ENCODE measurements at regions not wholly inside any gene's neighbourhood (a gene's known extent, or its start where the extent isn't known, plus 50 kb on each side); places are given as distances from the start of the nearest gene placed in this dataset.

DNA sequence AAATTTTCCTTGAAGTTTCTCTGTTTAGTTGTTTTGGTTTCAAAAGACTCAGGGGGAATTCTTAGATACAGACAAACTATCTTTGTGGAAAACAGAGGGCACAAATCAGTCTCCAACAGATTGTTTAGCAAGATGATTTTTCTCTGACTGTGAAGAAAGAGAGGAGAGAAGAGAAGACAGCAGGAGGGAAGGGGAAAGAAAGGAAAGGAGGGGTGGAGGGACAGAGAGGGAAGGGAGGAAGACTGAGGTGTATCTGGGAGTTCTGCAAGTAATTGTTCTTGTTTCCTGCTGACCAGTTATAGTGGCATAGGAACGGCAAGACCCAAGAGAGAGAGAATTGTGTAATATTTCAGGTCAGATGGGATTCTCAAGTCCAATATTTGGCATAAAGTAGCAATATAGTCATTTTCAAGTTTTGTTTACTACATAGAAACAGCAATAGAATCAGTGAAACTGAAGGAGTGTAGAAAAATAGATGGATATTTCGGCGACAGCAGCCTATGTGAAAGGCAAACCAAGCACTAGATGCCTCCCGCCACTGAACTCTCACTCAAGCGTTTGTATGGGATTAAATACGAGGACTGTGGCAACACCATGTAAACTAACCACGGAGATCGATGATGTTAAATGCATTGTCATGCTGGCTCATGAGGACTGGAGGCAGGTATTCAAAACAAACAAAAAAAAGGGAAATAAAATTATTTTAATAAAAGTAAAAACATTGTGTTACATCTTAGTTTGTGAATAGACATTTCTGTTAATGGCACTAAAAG lies 342.5 kb downstream of the SLC16A7 start:
- DNase-seq (ENCODE audit: low spot score), result no peak
- H3K27me3 Mint-ChIP-seq (ENCODE audit: low read depth), result no peaks in the 10 kb centered on the region
- H3K4me3 Mint-ChIP-seq (ENCODE audit: low read depth), result no peak overlapping the region
- intact Hi-C loops (cut with micrococcal nuclease), result no loop called here
- H3K4me1 Mint-ChIP-seq (ENCODE audit: low read depth), result no peaks in the 10 kb centered on the region
- no peak overlapping the region for H3K27ac Mint-ChIP-seq
- H3K9me3 Mint-ChIP-seq, result no peaks in the 10 kb centered on the region
- no peaks in the 10 kb centered on the region for H3K36me3 Mint-ChIP-seq (ENCODE audit: low read depth)

DNA sequence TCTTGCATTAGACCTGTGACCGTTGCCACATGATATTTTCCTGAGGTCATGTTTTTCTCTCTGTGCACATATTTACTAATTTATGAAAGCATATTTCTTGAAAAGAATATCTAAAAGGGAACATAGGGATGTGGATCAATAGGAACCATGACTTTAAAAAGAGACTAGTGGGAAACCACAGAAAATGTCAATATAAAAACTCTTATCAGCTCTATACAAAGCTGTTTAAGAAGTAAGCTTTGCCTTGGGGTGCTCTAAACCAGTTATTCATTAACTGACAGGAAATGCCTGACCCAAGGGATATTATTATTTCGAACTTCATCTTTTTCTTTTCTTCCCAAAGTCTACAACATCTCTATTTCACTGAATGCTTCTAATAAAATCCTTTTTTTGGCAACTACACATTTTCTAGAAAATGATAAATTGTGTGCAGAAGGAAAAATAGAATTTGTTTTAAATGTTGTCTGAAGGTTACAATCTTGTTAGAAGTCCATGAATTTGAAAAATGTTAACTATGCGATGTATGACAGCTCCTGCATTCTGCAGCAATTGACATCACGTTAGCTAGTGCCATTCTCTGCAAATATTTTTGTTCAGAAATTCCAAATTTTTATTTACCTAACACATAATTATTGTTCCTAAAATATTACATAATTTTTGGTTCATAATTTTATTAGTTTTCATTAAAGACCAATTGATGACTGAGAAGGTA lies 345.0 kb downstream of the SLC16A7 start:
- no peaks in the 10 kb centered on the region for H3K4me1 Mint-ChIP-seq (ENCODE audit: low read depth)
- DNase-seq (ENCODE audit: low spot score), result no peak
- no peak overlapping the region for H3K27ac Mint-ChIP-seq
- H3K4me3 Mint-ChIP-seq (ENCODE audit: low read depth), result no peak overlapping the region
- intact Hi-C loops (cut with micrococcal nuclease), result no loop called here
- no peaks in the 10 kb centered on the region for H3K27me3 Mint-ChIP-seq (ENCODE audit: low read depth)
- H3K36me3 Mint-ChIP-seq (ENCODE audit: low read depth), result no peaks in the 10 kb centered on the region
- no peaks in the 10 kb centered on the region for H3K9me3 Mint-ChIP-seq

DNA sequence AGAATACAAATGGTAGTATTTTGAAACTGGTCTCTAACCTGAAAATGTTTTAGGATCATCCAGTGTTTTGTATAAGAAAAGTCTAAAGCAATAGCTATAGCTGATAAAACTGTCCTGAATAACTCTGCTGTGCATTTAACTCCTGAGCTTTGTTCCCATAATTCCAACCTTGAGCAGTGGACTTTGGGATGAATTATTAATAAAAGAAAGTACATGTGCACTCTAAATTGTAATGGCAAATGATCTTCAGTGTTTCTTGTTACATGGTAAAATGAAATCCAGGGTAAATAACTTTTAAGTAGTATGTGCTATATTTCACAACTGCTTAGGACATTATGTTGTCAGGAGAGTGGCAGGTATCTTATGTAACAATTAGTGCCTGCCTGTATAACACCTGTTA lies 345.6 kb downstream of the SLC16A7 start:
- Mint-ChIP-seq H3K9me3 (no peaks in the 10 kb centered on the region), H3K4me1 (ENCODE audit: low read depth) (no peaks in the 10 kb centered on the region), H3K4me3 (ENCODE audit: low read depth) (no peak overlapping the region), H3K27ac (no peak overlapping the region), H3K27me3 (ENCODE audit: low read depth) (no peaks in the 10 kb centered on the region), H3K36me3 (ENCODE audit: low read depth) (no peaks in the 10 kb centered on the region)
- intact Hi-C loops (cut with micrococcal nuclease), result no loop called here
- DNase-seq (ENCODE audit: low spot score), result no peak

DNA sequence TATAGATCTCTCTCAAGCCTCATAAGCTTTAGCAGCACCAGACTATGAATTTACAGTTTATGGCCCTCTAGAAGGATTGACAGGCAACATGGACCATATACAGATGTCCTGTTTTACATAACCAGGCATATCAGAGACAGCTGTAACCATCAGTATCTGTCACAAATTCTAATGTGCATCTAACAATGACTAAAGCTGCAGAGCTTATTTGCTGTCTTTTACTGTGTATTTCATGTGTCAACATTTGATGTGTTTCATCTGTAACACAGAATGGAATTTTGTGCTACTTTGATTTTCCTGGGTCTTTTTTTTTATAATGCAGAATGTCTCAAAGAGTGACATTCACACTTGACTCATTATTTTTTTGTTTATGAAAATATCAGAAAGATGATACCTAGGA lies 348.3 kb downstream of the SLC16A7 start:
- no peaks in the 10 kb centered on the region for H3K36me3 Mint-ChIP-seq (ENCODE audit: low read depth)
- H3K4me3 Mint-ChIP-seq (ENCODE audit: low read depth), result no peak overlapping the region
- H3K4me1 Mint-ChIP-seq (ENCODE audit: low read depth), result no peaks in the 10 kb centered on the region
- no peak overlapping the region for H3K27ac Mint-ChIP-seq
- H3K9me3 Mint-ChIP-seq, result peaks cover under 1% of the 10 kb centered on the region
- no peak for DNase-seq (ENCODE audit: low spot score)
- intact Hi-C loops (cut with micrococcal nuclease), result no loop called here
- H3K27me3 Mint-ChIP-seq (ENCODE audit: low read depth), result no peaks in the 10 kb centered on the region

DNA sequence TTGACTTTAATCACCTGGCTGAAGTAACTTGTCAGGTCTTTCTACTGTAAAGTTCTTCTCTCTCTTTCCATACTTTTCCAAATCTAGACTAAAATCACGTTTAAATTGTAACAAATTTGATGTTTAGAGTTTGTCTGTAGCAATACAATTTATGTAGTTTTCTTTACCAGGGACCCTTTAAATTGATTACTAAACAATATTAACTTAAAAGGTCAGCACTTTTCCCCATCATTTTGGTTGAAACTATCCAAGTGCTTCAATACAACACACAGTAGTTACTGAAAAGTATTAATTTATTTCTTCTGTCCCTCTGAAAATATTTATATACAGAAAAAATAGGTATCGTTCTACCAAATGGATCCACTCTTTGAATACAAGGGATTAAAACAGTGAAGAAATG lies 350.8 kb downstream of the SLC16A7 start:
- no peaks in the 10 kb centered on the region for H3K4me1 Mint-ChIP-seq (ENCODE audit: low read depth)
- H3K36me3 Mint-ChIP-seq (ENCODE audit: low read depth), result no peaks in the 10 kb centered on the region
- intact Hi-C loops (cut with micrococcal nuclease), result no loop called here
- no peaks in the 10 kb centered on the region for H3K27me3 Mint-ChIP-seq (ENCODE audit: low read depth)
- no peak for DNase-seq (ENCODE audit: low spot score)
- peaks cover 4% of the 10 kb centered on the region for H3K9me3 Mint-ChIP-seq
- no peak overlapping the region for H3K27ac Mint-ChIP-seq
- no peak overlapping the region for H3K4me3 Mint-ChIP-seq (ENCODE audit: low read depth)

DNA sequence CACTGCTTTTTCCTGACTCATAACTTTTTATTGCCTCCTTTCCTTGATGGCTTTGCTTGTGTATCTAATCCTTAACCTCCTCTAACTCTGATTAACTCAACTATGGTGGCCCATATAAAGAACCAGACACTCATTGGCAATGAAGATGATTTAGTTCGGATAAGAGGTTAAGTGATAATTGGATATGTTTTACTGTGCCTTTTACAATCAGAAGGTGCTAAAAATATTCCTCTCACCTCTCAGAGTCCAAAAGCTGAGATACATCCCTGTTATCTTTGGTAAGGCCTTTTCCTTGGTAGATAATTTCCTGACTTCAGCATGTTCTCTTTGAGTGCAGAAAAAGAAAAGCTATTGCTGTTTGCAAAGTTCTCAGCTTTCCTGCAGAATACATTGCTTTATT lies 367.7 kb downstream of the SLC16A7 start:
- Mint-ChIP-seq H3K4me1 (ENCODE audit: low read depth) (no peaks in the 10 kb centered on the region), H3K9me3 (no peaks in the 10 kb centered on the region), H3K27me3 (ENCODE audit: low read depth) (no peaks in the 10 kb centered on the region), H3K27ac (no peak overlapping the region), H3K36me3 (ENCODE audit: low read depth) (no peaks in the 10 kb centered on the region), H3K4me3 (ENCODE audit: low read depth) (no peak overlapping the region)
- DNase-seq (ENCODE audit: low spot score), result no peak
- intact Hi-C loops (cut with micrococcal nuclease), result no loop called here

DNA sequence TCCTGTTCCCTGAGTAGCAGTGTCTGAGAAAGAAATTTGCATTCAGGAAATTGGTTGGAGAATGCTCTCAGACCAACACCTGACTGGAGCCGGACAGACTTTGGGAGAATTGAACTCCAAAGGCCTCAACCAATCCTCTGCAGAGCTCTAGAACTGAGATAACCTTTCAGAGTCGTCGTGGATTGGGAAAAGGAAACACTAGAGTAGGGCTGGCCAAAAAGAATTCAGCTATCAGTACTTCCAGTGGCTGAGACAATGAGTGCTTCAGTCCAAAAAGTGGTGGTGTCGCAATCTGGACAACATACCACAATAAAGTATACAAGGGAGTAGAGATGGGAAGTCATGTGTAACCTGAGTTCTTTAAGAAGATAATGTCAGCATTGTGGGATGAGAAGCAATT lies 377.1 kb downstream of the SLC16A7 start:
- H3K36me3 Mint-ChIP-seq (ENCODE audit: low read depth), result no peaks in the 10 kb centered on the region
- intact Hi-C loops (cut with micrococcal nuclease), result no loop called here
- H3K27me3 Mint-ChIP-seq (ENCODE audit: low read depth), result no peaks in the 10 kb centered on the region
- no peaks in the 10 kb centered on the region for H3K9me3 Mint-ChIP-seq
- H3K4me1 Mint-ChIP-seq (ENCODE audit: low read depth), result no peaks in the 10 kb centered on the region
- no peak for DNase-seq (ENCODE audit: low spot score)
- no peak overlapping the region for H3K27ac Mint-ChIP-seq
- no peak overlapping the region for H3K4me3 Mint-ChIP-seq (ENCODE audit: low read depth)

DNA sequence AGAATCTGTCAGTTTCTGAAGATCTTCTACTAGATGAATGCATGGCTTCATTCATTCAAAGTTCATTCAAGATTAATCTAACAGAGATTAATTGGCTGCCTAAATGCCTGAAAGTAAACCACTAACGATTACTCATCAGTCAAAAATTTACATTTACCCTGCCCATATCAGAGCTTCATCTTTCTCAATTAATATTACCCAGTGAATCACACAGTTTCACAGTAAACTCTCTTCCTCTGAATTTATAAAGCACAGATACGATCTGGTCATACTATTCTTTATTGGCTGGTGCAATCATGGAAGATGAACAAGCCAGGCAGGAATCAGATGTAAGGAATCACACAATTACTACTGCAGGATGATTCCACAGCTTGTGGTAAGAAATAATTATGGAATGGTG lies 377.7 kb downstream of the SLC16A7 start:
- Mint-ChIP-seq H3K36me3 (ENCODE audit: low read depth) (no peaks in the 10 kb centered on the region), H3K4me1 (ENCODE audit: low read depth) (no peaks in the 10 kb centered on the region), H3K9me3 (no peaks in the 10 kb centered on the region), H3K27ac (no peak overlapping the region), H3K27me3 (ENCODE audit: low read depth) (no peaks in the 10 kb centered on the region), H3K4me3 (ENCODE audit: low read depth) (no peak overlapping the region)
- no peak for DNase-seq (ENCODE audit: low spot score)
- intact Hi-C loops (cut with micrococcal nuclease), result no loop called here

DNA sequence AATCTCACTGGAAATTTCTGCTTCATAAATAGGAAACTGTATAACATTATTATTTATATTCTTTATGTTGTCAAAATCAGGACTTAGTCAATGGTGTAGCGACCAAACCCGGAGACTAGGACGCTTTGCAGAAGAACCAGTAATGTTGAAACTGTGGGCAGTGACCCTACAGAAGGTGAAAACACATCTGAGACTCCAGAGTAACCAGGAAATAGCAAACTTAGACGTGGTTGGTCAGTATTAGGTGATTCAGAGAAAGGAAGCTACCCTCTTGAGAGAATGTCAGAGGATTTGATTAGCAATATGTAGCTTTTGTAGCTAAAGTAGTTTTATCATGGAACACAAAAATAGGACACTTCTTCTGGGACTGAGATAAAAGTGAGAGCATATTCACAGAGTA lies 381.9 kb downstream of the SLC16A7 start:
- H3K4me1 Mint-ChIP-seq (ENCODE audit: low read depth), result no peaks in the 10 kb centered on the region
- H3K36me3 Mint-ChIP-seq (ENCODE audit: low read depth), result no peaks in the 10 kb centered on the region
- H3K4me3 Mint-ChIP-seq (ENCODE audit: low read depth), result no peak overlapping the region
- intact Hi-C loops (cut with micrococcal nuclease), result no loop called here
- H3K27ac Mint-ChIP-seq, result no peak overlapping the region
- H3K9me3 Mint-ChIP-seq, result no peaks in the 10 kb centered on the region
- no peaks in the 10 kb centered on the region for H3K27me3 Mint-ChIP-seq (ENCODE audit: low read depth)
- no peak for DNase-seq (ENCODE audit: low spot score)

DNA sequence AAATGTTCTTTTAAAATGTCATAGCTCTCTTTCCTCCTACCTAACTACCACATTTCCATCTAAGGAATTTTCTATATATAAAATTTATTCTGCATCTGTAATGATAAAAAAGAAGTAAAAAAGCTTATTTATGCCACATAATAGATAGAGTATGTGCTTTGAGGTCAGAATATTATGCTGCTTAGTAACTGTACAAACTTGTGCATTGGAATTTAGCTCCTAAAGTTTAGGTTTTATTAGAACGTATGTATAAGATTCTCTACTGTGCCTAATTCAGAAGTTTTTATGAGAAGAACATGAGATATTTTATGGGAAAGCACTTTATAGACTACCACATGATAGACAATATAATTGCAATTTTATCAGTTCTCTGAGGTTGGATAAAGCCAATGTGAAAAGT lies 384.6 kb downstream of the SLC16A7 start:
- Mint-ChIP-seq H3K36me3 (ENCODE audit: low read depth) (no peaks in the 10 kb centered on the region), H3K9me3 (no peaks in the 10 kb centered on the region), H3K4me1 (ENCODE audit: low read depth) (no peaks in the 10 kb centered on the region), H3K4me3 (ENCODE audit: low read depth) (no peak overlapping the region), H3K27me3 (ENCODE audit: low read depth) (no peaks in the 10 kb centered on the region), H3K27ac (no peak overlapping the region)
- DNase-seq (ENCODE audit: low spot score), result no peak
- intact Hi-C loops (cut with micrococcal nuclease), result no loop called here

DNA sequence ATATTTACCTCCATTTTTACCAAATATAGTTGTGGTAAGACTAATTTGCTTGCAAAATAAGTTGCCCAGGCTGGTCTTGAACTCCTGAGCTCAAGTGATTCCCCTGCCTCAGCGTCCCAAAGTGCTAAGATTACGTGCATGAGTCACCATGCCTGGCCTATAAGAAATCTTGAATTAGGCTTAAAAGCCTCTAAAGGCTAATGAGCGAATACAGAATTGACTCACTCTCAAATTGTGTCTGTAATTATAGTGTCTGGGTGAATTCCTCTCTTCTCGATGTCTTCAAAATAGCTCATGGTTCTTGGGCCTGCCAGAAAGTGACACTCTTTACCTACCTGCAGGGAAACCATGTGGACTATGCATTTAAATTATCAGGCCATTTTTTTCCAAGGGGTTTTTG lies 403.5 kb downstream of the SLC16A7 start:
- no peaks in the 10 kb centered on the region for H3K27me3 Mint-ChIP-seq (ENCODE audit: low read depth)
- H3K36me3 Mint-ChIP-seq (ENCODE audit: low read depth), result no peaks in the 10 kb centered on the region
- H3K4me3 Mint-ChIP-seq (ENCODE audit: low read depth), result no peak overlapping the region
- intact Hi-C loops (cut with micrococcal nuclease), result no loop called here
- H3K9me3 Mint-ChIP-seq, result no peaks in the 10 kb centered on the region
- no peak for DNase-seq (ENCODE audit: low spot score)
- no peak overlapping the region for H3K27ac Mint-ChIP-seq
- no peaks in the 10 kb centered on the region for H3K4me1 Mint-ChIP-seq (ENCODE audit: low read depth)

DNA sequence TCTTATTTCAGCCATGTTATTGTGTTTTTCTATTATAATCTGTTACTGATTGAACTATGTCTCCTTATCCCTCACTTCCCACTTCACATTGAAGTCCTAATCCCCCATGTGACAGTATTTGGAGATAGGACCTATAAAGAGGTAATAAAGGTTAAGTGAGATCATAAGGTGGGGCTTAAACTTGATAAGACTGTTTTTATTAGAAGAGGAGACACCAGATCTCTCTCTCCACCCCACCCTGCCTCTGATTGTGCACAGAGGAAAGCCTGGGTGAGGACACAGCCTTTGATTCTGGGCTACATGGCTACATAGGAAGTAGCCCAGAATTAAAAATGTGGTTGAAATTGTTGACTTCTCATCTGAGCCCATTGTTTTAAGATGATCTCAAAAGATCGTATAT lies 414.7 kb downstream of the SLC16A7 start:
- Mint-ChIP-seq H3K36me3 (ENCODE audit: low read depth) (no peaks in the 10 kb centered on the region), H3K4me3 (ENCODE audit: low read depth) (no peak overlapping the region), H3K4me1 (ENCODE audit: low read depth) (no peaks in the 10 kb centered on the region), H3K9me3 (peaks cover 3% of the 10 kb centered on the region), H3K27me3 (ENCODE audit: low read depth) (no peaks in the 10 kb centered on the region), H3K27ac (no peak overlapping the region)
- intact Hi-C loops (cut with micrococcal nuclease), result no loop called here
- no peak for DNase-seq (ENCODE audit: low spot score)

DNA sequence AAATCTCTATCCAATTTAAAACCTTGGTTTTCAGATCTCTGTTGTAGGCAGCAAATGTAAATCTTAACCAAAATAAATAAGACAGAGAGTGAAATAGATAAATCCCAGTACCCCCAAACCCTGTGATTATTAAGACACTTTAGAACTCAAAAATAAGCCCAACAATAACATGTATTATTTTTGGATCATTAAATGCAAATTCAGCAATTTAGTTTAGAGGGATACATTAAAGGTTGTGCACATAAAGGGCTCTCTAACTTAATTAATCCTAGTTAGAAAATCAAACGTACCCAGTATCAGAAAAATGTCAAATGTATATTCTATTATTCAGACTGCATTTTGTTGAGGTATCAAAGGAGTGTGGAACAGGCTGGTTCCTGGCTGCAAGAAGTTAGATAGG lies 416.8 kb downstream of the SLC16A7 start:
- DNase-seq (ENCODE audit: low spot score), result no peak
- no peak overlapping the region for H3K4me3 Mint-ChIP-seq (ENCODE audit: low read depth)
- no peaks in the 10 kb centered on the region for H3K4me1 Mint-ChIP-seq (ENCODE audit: low read depth)
- intact Hi-C loops (cut with micrococcal nuclease), result no loop called here
- H3K9me3 Mint-ChIP-seq, result peaks cover 4% of the 10 kb centered on the region
- H3K36me3 Mint-ChIP-seq (ENCODE audit: low read depth), result no peaks in the 10 kb centered on the region
- no peaks in the 10 kb centered on the region for H3K27me3 Mint-ChIP-seq (ENCODE audit: low read depth)
- no peak overlapping the region for H3K27ac Mint-ChIP-seq

Data from activated T-helper 2 cell treated with anti-CD3 and anti-CD28 coated beads, Interferon-gamma antibody, Interleukin-2, Interleukin-4, amounts not matched to agents 10 μg/mL and 5 μg/mL and 100 μg/mL, durations not matched to agents 14 hours and 24 hours and 36 hours (primary cell).